ENCODE measurements at regions not wholly inside any gene's neighbourhood (a gene's known extent, or its start where the extent isn't known, plus 50 kb on each side); places are given as distances from the start of the nearest gene placed in this dataset.

- H3K4me3 Mint-ChIP-seq: no peak overlapping the region
- intact Hi-C loops (cut with micrococcal nuclease): no loop called here
- H3K4me3 ChIP-seq (ENCODE audit: low read length): no peak overlapping the region
- no peaks in the 10 kb centered on the region for H3K36me3 ChIP-seq (ENCODE audit: control insufficient read depth, insufficient read depth, low read length)
- H3K27ac ChIP-seq (ENCODE audit: low read length): no peak overlapping the region
- H3K27me3 Mint-ChIP-seq (ENCODE audit: low read depth in 2 of 2): no peaks in the 10 kb centered on the region
- peaks cover 8 to 22% of the 10 kb centered on the region in 2 donors for H3K9me3 Mint-ChIP-seq
- no peak for ATAC-seq
- H3K4me1 Mint-ChIP-seq: no peaks in the 10 kb centered on the region
- no peaks in the 10 kb centered on the region for H3K27me3 ChIP-seq (ENCODE audit: control insufficient read depth, insufficient read depth, low read length)
- no peaks in the 10 kb centered on the region for H3K4me1 ChIP-seq (ENCODE audit: control insufficient read depth, insufficient read depth, low read length)
- no peak for DNase-seq
- H3K36me3 Mint-ChIP-seq: peaks cover 20% of the 10 kb centered on the region
- no peaks in the 10 kb centered on the region for H3K9me3 ChIP-seq (ENCODE audit: control insufficient read depth, insufficient read depth, low read length)
- H3K27ac Mint-ChIP-seq: no peak overlapping the region
- WGBS (ENCODE audit: insufficient coverage): 95% methylated on average over 14 of the region's 14 CpGs
- no peak for TF ChIP-seq CTCF (IDR thresholded peaks at IDR 0.05)
These were observed 1042.5 kb upstream of the PCDH9 start for GRCh38 chr13:68272652-68273051.

GRCh38 chr13:68264692-68265091, 1034.6 kb upstream of the PCDH9 start:
- no peak for DNase-seq
- WGBS (ENCODE audit: insufficient coverage): 100% methylated on average over 1 of the region's 2 CpGs
- H3K27me3 ChIP-seq (ENCODE audit: control insufficient read depth, insufficient read depth, low read length): no peaks in the 10 kb centered on the region
- Mint-ChIP-seq H3K4me3 (no peak overlapping the region), H3K27ac (no peak overlapping the region), H3K36me3 (no peaks in the 10 kb centered on the region), H3K27me3 (ENCODE audit: low read depth in 2 of 2) (no peaks in the 10 kb centered on the region), H3K9me3 (peaks cover 6 to 10% of the 10 kb centered on the region in 2 donors), H3K4me1 (no peaks in the 10 kb centered on the region)
- no peak overlapping the region for H3K27ac ChIP-seq (ENCODE audit: low read length)
- no peaks in the 10 kb centered on the region for H3K4me1 ChIP-seq (ENCODE audit: control insufficient read depth, insufficient read depth, low read length)
- no peak overlapping the region for H3K4me3 ChIP-seq (ENCODE audit: low read length)
- intact Hi-C loops (cut with micrococcal nuclease): no loop called here
- H3K9me3 ChIP-seq (ENCODE audit: control insufficient read depth, insufficient read depth, low read length): peaks cover 3% of the 10 kb centered on the region
- TF ChIP-seq CTCF (IDR thresholded peaks at IDR 0.05): no peak
- H3K36me3 ChIP-seq (ENCODE audit: control insufficient read depth, insufficient read depth, low read length): no peaks in the 10 kb centered on the region
- ATAC-seq: no peak

- no peak for TF ChIP-seq CTCF (IDR thresholded peaks at IDR 0.05)
- H3K9me3 ChIP-seq (ENCODE audit: control insufficient read depth, insufficient read depth, low read length): peaks cover 3% of the 10 kb centered on the region
- H3K4me3 ChIP-seq (ENCODE audit: low read length): no peak overlapping the region
- ATAC-seq (no peak), DNase-seq (no peak)
- no peak overlapping the region for H3K27ac ChIP-seq (ENCODE audit: low read length)
- H3K4me1 Mint-ChIP-seq: no peaks in the 10 kb centered on the region
- H3K4me1 ChIP-seq (ENCODE audit: control insufficient read depth, insufficient read depth, low read length): no peaks in the 10 kb centered on the region
- H3K27me3 ChIP-seq (ENCODE audit: control insufficient read depth, insufficient read depth, low read length): no peaks in the 10 kb centered on the region
- H3K9me3 Mint-ChIP-seq: peaks cover 4 to 17% of the 10 kb centered on the region in 2 donors
- no peaks in the 10 kb centered on the region for H3K27me3 Mint-ChIP-seq (ENCODE audit: low read depth in 2 of 2)
- H3K36me3 Mint-ChIP-seq: peaks cover 9% of the 10 kb centered on the region
- intact Hi-C loops (cut with micrococcal nuclease): no loop called here
- H3K27ac Mint-ChIP-seq: no peak overlapping the region
- H3K4me3 Mint-ChIP-seq: no peak overlapping the region
- H3K36me3 ChIP-seq (ENCODE audit: control insufficient read depth, insufficient read depth, low read length): no peaks in the 10 kb centered on the region
- 88% methylated on average over 6 of the region's 6 CpGs for WGBS (ENCODE audit: insufficient coverage)
These were observed 1031.0 kb upstream of the PCDH9 start for GRCh38 chr13:68261105-68261504.

- Histone ChIP-seq H3K4me1 (ENCODE audit: control insufficient read depth, insufficient read depth, low read length) (no peaks in the 10 kb centered on the region), H3K9me3 (ENCODE audit: control insufficient read depth, insufficient read depth, low read length) (peaks cover 3% of the 10 kb centered on the region), H3K4me3 (ENCODE audit: low read length) (no peak overlapping the region), H3K27me3 (ENCODE audit: control insufficient read depth, insufficient read depth, low read length) (no peaks in the 10 kb centered on the region), H3K27ac (ENCODE audit: low read length) (no peak overlapping the region), H3K36me3 (ENCODE audit: control insufficient read depth, insufficient read depth, low read length) (no peaks in the 10 kb centered on the region)
- no peak overlapping the region for H3K4me3 Mint-ChIP-seq
- TF ChIP-seq CTCF (IDR thresholded peaks at IDR 0.05): no peak
- 89% methylated on average over 14 of the region's 15 CpGs for WGBS (ENCODE audit: insufficient coverage)
- no peaks in the 10 kb centered on the region for H3K27me3 Mint-ChIP-seq (ENCODE audit: low read depth in 2 of 2)
- H3K36me3 Mint-ChIP-seq: peaks cover 9% of the 10 kb centered on the region
- DNase-seq (no peak), ATAC-seq (no peak)
- intact Hi-C loops (cut with micrococcal nuclease): no loop called here
- no peak overlapping the region for H3K27ac Mint-ChIP-seq
- no peaks in the 10 kb centered on the region for H3K4me1 Mint-ChIP-seq
- H3K9me3 Mint-ChIP-seq: peaks cover 11 to 26% of the 10 kb centered on the region in 2 donors
These were observed 1027.1 kb upstream of the PCDH9 start for GRCh38 chr13:68257111-68257842.

Data from natural killer cell (primary cell).